HUES6 (cell line): ENCODE measurements at regions not wholly inside any gene's neighbourhood (a gene's known extent, or its start where the extent isn't known, plus 50 kb on each side); places are given as distances from the start of the nearest gene placed in this dataset.

ENCODE experiments used
- H3K27ac ChIP-seq: 2 replicates; pipeline ENCODE4 v1.7.0; 2013; ENCODE audit warnings: low read depth, mild to moderate bottlenecking, low read length, inconsistent platforms
- H3K27me3 ChIP-seq: 2 replicates; pipeline ENCODE4 v1.6.1; 2013; ENCODE audit warnings: low read length; ENCODE audit not compliant: control insufficient read depth, insufficient read depth
- H3K36me3 ChIP-seq: 2 replicates; pipeline ENCODE4 v1.6.1; 2013; ENCODE audit warnings: low read length; ENCODE audit not compliant: control insufficient read depth, insufficient read depth
- H3K4me1 ChIP-seq: 2 replicates; pipeline ENCODE4 v1.6.1; 2013; ENCODE audit warnings: low read length; ENCODE audit not compliant: control insufficient read depth, insufficient read depth
- H3K4me3 ChIP-seq: 2 replicates; pipeline ENCODE4 v1.5.1; 2013; ENCODE audit warnings: low read depth, low read length
- H3K9ac ChIP-seq: one replicate; pipeline ENCODE4 v1.6.1; 2013; ENCODE audit warnings: mild to moderate bottlenecking, low read length
- H3K9me3 ChIP-seq: 2 replicates; pipeline ENCODE4 v1.6.1; 2013; ENCODE audit warnings: low read depth, low read length; ENCODE audit not compliant: control insufficient read depth, insufficient read depth

DNA sequence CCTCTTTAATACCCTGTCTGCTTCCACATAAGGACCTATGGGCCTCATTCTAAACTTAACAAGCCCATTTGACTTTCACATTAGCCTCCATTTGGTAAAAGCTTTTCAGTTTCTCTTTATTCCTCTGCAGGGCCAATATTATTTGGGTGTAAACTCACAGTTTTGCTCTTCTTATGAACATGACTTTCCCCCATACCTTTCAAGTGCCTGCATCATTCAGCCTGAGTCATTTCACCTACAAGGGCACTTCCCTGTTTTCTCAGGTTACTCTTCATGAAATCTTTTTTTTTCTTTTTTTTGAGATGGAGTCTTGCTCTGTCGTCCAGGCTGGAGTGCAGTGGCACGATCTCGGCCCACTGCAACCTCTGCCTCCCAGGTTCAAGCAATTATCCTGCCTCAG, 1258.1 kb upstream of the CELF2 start:
- Histone ChIP-seq H3K27ac (no peak overlapping the region), H3K9ac (no peak overlapping the region), H3K9me3 (peaks cover 3% of the 10 kb centered on the region; the same call in 1 of the 2 replicates), H3K36me3 (no peaks in the 10 kb centered on the region), H3K4me1 (no peaks in the 10 kb centered on the region), H3K27me3 (no peaks in the 10 kb centered on the region), H3K4me3 (no peak overlapping the region)

DNA sequence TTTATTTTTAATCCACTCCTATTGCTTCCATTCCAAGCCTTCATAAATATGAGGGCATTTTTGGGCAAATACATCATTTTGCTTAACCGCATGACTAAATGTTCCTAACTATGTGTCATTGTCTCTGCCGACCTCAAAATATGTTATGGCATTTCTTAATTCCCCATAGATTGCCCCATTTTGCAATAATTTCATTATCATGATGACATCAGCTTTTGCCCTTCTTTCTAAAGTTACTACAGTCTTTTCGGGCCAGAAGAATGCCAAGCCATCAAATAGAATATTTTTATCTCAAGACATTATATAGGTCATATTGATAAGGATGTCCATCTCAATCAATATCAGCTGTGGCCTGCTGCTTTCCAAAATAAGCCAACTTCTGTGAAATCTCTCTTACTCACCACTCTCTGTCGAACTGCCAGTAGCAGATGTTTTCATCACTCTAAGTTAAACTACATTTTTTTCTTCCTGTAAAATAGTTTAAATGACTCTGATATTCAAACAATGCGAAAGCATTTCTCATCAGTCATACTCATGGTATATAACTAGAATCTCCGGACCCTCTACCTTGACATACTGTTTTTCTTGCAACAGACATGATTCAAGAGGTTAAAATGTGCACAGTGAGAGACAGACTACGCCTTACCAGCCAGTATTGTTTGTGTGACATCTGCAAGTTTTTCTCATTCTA, 1254.6 kb upstream of the CELF2 start:
- no peak overlapping the region for H3K27ac ChIP-seq
- no peaks in the 10 kb centered on the region for H3K27me3 ChIP-seq
- H3K4me3 ChIP-seq, result no peak overlapping the region
- H3K36me3 ChIP-seq, result no peaks in the 10 kb centered on the region
- peaks cover 3% of the 10 kb centered on the region; the same call in 1 of the 2 replicates for H3K9me3 ChIP-seq
- no peaks in the 10 kb centered on the region for H3K4me1 ChIP-seq
- no peak overlapping the region for H3K9ac ChIP-seq

DNA sequence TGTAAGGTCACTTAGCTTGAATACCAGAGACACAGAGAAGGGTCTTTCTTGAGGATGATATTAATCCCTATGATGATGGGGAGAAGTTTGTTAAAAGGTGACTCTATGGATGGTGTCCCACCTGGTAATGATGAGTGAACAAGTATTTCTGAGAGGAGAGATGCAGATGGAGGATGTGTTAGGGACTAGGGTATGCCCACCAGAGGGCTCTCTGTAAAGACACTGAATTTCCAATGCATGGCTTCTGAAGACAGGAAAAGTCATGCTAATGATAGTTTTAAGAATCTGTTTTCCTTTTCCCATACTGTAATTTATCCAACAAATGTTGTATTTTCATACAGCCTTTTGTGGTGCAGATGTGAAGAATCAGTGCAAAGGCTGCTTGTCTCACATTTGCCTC, 1250.9 kb upstream of the CELF2 start:
- no peaks in the 10 kb centered on the region for H3K9me3 ChIP-seq

DNA sequence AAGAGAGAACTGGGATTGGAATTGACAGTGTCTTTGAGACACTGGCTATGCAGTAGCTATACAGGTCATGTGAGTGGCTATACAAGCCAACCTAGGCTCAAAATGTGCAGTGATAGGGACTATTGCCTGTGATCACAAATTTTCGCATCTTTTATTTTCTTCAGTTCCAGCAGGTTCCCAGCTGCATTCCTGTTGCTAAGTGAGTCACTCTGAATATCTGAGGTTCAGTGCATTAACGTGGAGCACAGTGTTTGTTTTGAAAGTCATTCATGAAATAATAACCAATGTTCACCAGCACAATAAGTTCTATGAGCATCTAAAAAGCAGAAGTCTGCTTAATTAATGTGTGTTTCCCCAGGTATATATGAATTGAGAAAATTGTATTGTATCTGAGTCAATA, 1236.0 kb upstream of the CELF2 start:
- H3K36me3 ChIP-seq, result no peaks in the 10 kb centered on the region
- H3K9me3 ChIP-seq, result no peaks in the 10 kb centered on the region
- no peak overlapping the region for H3K27ac ChIP-seq
- no peaks in the 10 kb centered on the region for H3K27me3 ChIP-seq
- 0 out of 2 replicates have a peak, but pooled peaks cover 2% of the 10 kb centered on the region for H3K4me1 ChIP-seq
- no peak overlapping the region for H3K4me3 ChIP-seq
- H3K9ac ChIP-seq, result no peak overlapping the region

More for the DNA sequence above, 1250.9 kb upstream of the CELF2 start:
- Histone ChIP-seq H3K36me3 (no peaks in the 10 kb centered on the region), H3K27ac (no peak overlapping the region), H3K27me3 (no peaks in the 10 kb centered on the region), H3K9ac (no peak overlapping the region), H3K4me1 (no peaks in the 10 kb centered on the region), H3K4me3 (no peak overlapping the region)

DNA sequence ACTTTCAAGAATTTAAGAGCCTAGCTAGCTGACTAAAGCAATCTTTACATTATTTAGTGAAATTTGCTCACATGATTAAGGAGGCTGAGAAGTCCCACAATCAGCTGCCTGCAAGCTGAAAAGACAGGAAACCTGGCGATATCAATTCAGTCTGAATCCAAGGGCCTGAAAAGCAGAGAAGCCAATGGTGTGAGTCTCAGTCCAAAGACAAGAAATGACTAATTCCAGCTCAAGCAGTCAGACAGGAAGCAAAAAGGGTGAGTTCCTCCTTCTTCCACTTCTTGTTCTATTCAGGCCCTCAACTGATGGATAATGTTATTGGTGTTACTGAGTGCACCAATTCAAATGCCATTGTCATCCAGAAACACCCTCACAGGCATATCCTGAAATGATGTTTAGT, 1231.6 kb upstream of the CELF2 start:
- no peak overlapping the region for H3K4me3 ChIP-seq
- no peaks in the 10 kb centered on the region for H3K36me3 ChIP-seq
- H3K4me1 ChIP-seq, result peaks cover 2% of the 10 kb centered on the region; the same call in 1 of the 2 replicates
- no peaks in the 10 kb centered on the region for H3K27me3 ChIP-seq
- H3K27ac ChIP-seq, result no peak overlapping the region
- no peaks in the 10 kb centered on the region for H3K9me3 ChIP-seq
- no peak overlapping the region for H3K9ac ChIP-seq

DNA sequence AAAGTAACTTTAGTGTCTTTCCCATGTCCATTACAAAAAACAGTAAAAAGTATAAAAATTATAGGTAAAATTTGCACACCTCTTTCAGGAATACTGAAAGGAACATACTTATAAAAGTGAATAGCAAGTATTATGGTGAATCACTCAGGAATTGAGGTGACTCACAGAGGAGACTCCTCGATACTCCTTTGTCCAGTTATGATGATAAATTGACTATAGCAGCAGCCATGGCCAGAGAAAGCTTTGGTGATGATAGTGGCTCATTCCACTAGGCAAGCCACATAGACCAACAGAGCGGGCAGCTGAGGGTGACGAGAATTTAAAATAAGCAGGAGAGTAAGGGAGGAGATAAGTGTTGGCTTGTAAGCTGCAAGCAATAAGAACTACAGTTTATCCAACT, 1231.1 kb upstream of the CELF2 start:
- no peak overlapping the region for H3K9ac ChIP-seq
- peaks cover 2% of the 10 kb centered on the region; the same call in 1 of the 2 replicates for H3K4me1 ChIP-seq
- no peak overlapping the region for H3K27ac ChIP-seq
- no peaks in the 10 kb centered on the region for H3K9me3 ChIP-seq
- no peaks in the 10 kb centered on the region for H3K27me3 ChIP-seq
- no peak overlapping the region for H3K4me3 ChIP-seq
- H3K36me3 ChIP-seq, result no peaks in the 10 kb centered on the region

DNA sequence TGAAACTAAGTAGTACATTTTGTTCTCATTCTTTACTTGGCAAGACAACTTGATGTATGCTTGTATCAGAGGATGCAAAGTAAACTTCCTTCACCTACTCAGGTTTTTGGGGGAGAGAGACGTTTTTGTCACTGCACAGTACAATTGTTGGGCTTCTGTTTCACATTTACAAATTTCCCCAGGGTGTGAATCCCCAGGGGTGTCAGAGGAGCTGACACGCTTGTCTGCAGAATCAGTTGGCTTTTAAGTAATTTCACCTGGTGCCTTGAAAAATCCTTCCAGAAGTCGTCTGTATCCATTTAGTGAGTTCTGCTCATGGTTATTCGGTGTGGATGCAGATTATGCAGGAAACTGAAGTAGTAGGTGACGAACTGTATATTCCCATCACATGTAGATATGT, 1227.7 kb upstream of the CELF2 start:
- H3K4me1 ChIP-seq, result no peaks in the 10 kb centered on the region; the same call in 1 of the 2 replicates
- H3K4me3 ChIP-seq, result no peak overlapping the region
- H3K27me3 ChIP-seq, result no peaks in the 10 kb centered on the region
- H3K9me3 ChIP-seq, result no peaks in the 10 kb centered on the region
- H3K27ac ChIP-seq, result no peak overlapping the region
- H3K36me3 ChIP-seq, result no peaks in the 10 kb centered on the region
- no peak overlapping the region for H3K9ac ChIP-seq

DNA sequence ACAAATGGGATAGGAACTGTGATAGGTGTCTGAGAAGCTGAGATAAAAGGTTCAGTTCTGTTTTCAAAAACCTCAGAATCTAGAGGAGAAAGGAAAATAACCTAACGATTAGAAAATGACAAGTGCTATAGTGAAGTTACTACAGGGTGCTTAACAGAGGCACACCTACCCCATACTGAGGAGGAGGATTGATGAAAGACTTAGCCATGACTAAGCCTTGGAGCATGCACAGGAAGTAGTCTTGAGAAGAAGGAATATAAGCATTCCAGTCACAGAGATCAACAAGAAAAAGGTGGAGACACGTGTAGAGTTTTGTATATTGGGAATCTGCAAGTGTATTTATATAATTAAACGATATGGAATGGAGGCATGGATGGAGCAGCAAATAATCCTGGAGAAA, 1225.5 kb upstream of the CELF2 start:
- Histone ChIP-seq H3K36me3 (no peaks in the 10 kb centered on the region), H3K4me1 (no peaks in the 10 kb centered on the region; the same call in 1 of the 2 replicates), H3K4me3 (no peak overlapping the region), H3K9me3 (no peaks in the 10 kb centered on the region), H3K27ac (no peak overlapping the region), H3K27me3 (no peaks in the 10 kb centered on the region), H3K9ac (no peak overlapping the region)

DNA sequence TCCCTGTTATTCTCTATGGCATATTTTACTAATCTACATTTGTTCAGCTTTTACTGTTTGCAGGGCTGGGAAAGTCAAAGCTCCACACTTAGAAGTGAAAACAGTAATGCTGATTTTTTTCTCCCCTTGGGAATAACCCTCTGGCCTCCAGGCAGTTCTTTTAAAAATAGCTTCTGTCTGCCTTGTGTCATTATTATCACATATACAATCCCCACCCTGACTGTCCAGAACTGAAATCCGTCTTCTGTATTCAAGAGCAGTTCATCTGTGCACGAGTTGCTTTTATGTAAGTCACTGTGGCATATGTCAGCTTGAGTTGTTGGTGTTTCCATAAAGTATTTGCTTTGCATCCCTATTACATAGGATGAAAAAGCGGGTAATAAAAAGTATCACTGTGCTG, 1221.1 kb upstream of the CELF2 start:
- Histone ChIP-seq H3K27ac (no peak overlapping the region), H3K9me3 (no peaks in the 10 kb centered on the region), H3K36me3 (no peaks in the 10 kb centered on the region), H3K27me3 (no peaks in the 10 kb centered on the region), H3K9ac (no peak overlapping the region), H3K4me1 (no peaks in the 10 kb centered on the region), H3K4me3 (no peak overlapping the region)

DNA sequence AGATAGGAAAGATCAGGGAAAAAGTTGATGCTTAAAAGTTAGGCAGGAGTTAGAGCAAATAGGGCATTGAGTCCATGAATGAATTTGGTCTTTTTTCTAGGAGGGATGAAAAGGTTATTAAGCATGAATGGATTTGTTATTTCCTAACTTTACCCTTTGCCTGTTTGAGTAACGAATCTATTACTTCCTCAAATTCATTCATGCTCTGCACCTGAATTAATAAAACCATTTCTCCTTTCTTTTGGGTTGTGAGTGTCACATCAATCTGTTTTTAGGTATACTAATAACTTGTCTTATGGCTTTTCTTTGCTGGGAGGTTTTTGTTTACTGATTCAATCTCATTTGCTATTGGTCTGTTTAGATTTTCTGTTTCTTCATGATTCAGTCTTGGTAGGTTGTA, 1217.7 kb upstream of the CELF2 start:
- Histone ChIP-seq H3K4me3 (no peak overlapping the region), H3K9me3 (no peaks in the 10 kb centered on the region), H3K27ac (no peak overlapping the region)

DNA sequence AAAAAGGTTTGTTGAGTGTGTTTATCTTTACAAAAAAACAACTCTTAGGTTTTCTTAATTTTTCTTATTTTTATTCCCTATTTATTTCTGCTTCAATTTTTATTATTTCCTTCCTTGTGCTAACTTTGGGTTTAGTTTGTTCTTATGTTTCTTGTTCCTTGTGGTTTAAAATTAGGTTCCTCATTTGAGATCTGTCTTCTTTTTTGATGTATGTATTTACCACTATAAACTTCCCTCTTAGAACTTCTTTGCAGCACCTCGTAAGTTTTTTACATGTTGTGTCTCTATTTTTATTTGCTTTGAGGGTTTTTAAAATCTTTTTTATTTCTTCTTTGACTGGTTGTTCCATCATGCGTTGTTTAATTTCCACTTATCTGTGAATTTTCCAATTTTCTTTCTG, 1217.1 kb upstream of the CELF2 start:
- no peak overlapping the region for H3K27ac ChIP-seq
- no peaks in the 10 kb centered on the region for H3K4me1 ChIP-seq
- no peak overlapping the region for H3K4me3 ChIP-seq
- H3K9me3 ChIP-seq, result no peaks in the 10 kb centered on the region
- no peak overlapping the region for H3K9ac ChIP-seq
- H3K27me3 ChIP-seq, result no peaks in the 10 kb centered on the region
- H3K36me3 ChIP-seq, result no peaks in the 10 kb centered on the region

More for the DNA sequence above, 1217.7 kb upstream of the CELF2 start:
- no peaks in the 10 kb centered on the region for H3K27me3 ChIP-seq
- H3K9ac ChIP-seq, result no peak overlapping the region
- H3K4me1 ChIP-seq, result no peaks in the 10 kb centered on the region
- no peaks in the 10 kb centered on the region for H3K36me3 ChIP-seq
